ENCODE measurements at regions not wholly inside any gene's neighbourhood (a gene's known extent, or its start where the extent isn't known, plus 50 kb on each side); places are given as distances from the start of the nearest gene placed in this dataset.
A peak's percentile ranks its signal among the peaks of the same experiment; 100 is the strongest.
"Not testable (repeated sequence)": the region's sequence is repeated elsewhere in the genome, so short reads cannot be mapped to it uniquely, and the experiment has no call there.

DNA sequence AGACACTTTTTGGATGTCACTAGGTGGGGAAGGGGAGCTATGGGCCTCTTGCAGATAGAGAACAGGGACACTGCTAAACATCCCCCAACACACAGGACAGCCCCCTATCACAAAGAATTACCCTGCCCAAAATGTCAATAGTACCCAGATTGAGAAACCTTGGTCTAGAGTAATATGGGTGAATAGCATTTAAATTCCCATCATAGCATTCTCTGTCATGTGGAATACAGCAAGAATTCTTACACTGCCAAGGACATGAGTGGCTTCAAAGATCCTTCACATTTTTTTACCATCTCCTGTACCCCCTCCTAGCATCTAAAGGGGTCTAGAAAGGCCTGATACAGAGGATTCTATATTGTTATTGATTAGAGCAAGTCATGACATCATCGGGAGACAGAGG, 83.1 kb upstream of the SSTR4 start:
- DNase-seq (ENCODE audit: low spot score), result no peak

- no peak for DNase-seq (ENCODE audit: low spot score)
These were observed 80.5 kb upstream of the SSTR4 start for GRCh38 chr20:22954661-22955060.

GRCh38 chr20:22958390-22958789, 76.7 kb upstream of the SSTR4 start:
- DNase-seq (ENCODE audit: low spot score), result no peak

DNA sequence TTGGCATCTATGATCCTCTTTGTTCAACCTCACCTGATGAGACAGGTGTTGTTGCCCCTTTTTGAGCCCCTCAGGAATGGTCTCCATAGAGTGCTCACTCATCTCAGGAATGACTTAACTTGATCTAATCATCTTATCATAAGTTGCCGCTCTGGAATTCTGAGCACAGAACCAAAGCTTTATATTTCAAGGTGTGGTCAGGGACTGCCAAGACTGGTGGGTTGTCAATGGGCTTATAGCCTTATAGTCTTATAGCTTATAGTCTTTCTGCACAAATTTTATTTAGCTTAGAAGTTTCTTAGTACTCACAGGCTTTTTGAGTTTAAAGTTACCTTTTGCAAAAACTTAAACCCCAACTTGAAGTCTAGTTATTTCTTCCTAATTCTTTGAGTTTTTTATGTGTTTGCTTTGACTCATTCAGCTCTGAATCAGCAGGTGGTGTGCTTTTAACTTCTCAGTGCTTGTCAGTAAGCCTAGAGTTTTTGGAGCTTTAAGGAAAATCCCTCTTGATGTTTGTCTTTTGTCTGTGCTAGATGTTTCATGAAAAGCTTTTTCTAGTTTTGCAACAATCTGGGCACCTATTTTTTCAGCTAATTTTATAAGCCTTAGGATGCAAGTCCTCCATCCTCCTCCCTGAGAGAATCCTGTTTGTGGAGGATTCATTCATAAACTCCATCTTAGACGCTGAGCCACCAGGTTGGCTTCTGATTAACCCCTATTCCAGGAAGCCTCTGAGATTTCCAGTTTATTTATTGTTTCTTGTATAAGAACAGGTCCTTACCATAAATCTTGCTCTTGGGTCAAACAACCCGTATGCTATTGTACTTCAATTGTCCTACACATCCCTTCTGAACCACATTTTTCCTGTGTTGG, 72.3 kb upstream of the SSTR4 start:
- DNase-seq (ENCODE audit: low spot score), result no peak

- DNase-seq (ENCODE audit: low spot score), result no peak
These were observed 71.5 kb upstream of the SSTR4 start for GRCh38 chr20:22963581-22963980.

GRCh38 chr20:22966787-22967464, 68.2 kb upstream of the SSTR4 start:
- DNase-seq (ENCODE audit: low spot score), result no peak

DNA sequence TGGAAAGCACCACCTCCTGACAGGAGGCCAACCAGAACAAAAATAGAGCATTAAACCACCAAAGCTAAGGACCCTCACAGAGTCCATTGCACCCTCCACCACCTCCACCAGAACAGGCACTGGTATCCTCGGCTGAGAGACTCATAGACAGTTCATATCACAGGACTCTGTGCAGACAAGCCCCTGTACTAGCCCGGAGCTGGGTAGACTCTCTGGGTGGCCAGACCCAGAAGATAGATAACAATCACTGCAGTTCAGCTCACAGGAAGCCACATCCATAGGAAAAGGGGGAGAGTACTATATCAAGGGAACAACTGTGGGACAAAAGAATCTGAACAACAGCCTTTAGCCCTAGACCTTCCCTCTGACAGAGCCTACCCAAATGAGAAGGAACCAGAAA, 67.4 kb upstream of the SSTR4 start:
- DNase-seq (ENCODE audit: low spot score), result not testable (repeated sequence)

- not testable (repeated sequence) for DNase-seq (ENCODE audit: low spot score)
These were observed 66.1 kb upstream of the SSTR4 start for GRCh38 chr20:22969031-22969430.

DNA sequence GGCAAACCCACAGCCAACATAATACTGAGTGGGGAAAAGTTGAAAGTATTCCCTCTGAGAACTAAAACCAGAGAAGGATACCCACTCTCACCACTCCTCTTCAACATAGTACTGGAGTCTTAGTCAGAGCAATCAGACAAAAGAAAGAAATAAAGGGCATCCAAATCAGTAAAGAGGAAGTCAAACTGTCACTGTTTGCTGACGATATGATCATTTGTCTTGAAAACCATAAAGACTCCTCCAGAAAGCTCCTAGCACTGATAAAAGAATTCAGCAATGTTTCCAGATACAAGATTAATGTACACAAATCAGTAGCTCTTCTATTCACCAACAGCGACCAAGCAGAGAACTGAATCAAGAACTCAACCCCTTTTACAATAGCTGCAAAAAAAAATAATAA, 64.0 kb upstream of the SSTR4 start:
- DNase-seq (ENCODE audit: low spot score), result not testable (repeated sequence)

- DNase-seq (ENCODE audit: low spot score), result peak; percentile 44
These were observed 60.8 kb upstream of the SSTR4 start for GRCh38 chr20:22974354-22974753.

DNA sequence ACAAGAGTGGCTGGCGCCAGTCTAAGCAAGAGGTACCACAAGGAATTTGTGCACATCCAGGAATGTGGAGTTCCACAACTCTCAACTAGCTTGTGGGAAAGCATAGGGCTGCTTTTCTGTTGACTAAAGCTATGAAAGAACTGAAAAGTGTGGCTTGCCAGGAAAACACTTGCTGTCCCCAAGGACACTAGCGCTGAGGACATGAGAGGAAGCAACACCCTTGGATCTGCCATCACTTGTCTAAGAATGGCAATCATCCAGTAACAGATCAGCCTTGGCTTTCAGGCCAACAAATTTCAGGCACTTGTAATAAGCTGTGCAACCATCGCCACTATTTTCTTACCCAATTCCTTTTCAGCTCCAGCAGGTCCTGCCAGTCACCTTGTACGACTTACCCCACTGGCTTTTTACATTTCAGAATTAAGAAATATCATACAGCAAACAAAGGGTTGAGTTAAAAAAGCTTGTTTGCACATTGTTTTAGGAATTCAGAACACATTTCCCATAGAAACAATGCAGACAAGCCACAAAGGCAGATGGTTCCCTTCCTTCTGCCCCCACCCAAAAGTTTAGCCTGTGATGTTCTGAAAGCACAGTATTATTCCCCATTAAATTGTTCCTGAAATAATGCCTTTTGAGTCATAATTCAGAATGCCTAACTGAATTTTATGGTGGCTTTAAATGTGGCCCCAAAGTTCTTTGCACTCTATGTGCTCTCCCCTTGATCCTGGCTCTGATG, 57.9 kb upstream of the SSTR4 start:
- no peak for DNase-seq (ENCODE audit: low spot score)

DNA sequence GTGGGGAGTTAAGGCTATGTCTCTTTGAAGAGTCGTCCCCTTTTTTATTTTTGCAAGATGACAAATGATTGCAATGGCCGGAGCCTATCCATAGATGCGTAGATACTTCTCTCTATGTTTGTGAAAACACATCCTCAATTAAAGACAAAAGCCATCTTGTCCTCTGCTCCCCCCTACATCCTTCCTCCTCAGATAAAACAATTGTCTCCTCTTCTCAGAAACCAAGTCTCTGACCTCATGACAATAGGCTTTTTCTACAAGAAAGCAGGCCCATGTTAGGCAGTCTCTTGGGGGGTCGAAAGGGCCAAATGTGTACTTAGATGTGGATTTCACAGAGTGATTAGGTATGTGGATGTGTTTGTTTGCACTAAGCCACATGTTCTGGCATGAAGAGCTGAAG, 51.1 kb upstream of the SSTR4 start:
- DNase-seq (ENCODE audit: low spot score), result no peak

GRCh38 chr20:22984606-22985005, 50.5 kb upstream of the SSTR4 start:
- no peak for DNase-seq (ENCODE audit: low spot score)

- DNase-seq (ENCODE audit: low spot score), result no peak
These were observed 49.8 kb upstream of the SSTR4 start for GRCh38 chr20:22985239-22985778.

Data from SW480 (cell line).